ENCODE measurements at regions not wholly inside any gene's neighbourhood (a gene's known extent, or its start where the extent isn't known, plus 50 kb on each side); places are given as distances from the start of the nearest gene placed in this dataset.

DNA sequence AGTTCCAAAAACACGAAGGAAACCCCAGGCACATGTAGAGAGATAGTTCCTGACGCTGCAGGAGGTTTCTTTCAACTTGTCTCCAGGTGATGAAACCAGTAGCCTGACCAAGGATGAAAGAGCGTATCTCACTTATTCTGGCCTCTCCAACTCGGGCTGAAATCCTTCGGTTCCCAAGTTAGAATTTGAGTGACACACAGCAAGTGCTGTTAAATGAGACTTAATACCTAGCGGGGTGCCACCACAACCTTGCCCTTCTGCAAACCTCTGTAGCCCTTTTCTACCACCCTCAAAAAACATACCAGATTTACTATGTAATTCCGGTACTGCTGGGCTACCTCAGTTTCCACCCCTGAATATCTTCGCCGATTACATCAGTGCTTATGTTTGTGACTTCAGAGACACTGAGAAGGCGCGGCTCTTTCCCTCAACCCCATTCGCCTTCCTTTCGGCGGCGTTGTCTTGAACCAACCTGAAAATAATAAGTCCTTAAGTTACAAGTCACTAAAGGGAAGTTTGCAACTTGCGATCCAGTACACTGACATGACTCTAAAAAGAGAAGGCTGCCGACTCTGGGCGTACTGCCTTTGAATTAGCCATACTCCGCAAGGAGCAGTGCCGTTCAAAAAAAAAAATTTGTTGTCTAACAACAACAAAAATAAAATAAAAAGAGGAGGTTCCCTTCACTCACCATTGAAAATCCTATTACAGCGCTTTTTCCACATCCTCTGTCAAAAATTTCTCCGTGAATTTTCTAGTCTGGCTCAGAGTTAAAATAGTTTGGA, 194.9 kb upstream of the ZNF184 start:
- TF ChIP-seq CTCF (IDR thresholded peaks at IDR 0.05; ENCODE audit: low read depth, low read length) (no peak), MYC (IDR thresholded peaks at IDR 0.05; ENCODE audit: low read depth, low read length) (no peak), POLR2A (IDR thresholded peaks at IDR 0.05; ENCODE audit: extremely low read depth, insufficient read length) (no peak)
- TF ChIP-seq, protein P1, sequence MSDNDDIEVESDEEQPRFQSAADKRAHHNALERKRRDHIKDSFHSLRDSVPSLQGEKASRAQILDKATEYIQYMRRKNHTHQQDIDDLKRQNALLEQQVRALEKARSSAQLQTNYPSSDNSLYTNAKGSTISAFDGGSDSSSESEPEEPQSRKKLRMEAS (IDR thresholded peaks at IDR 0.05; ENCODE audit: low read depth, low read length), result no peak

All from NB4 (cell line).